ENCODE measurements at regions not wholly inside any gene's neighbourhood (a gene's known extent, or its start where the extent isn't known, plus 50 kb on each side); places are given as distances from the start of the nearest gene placed in this dataset.

GRCh38 chr3:4099607-4100006 is 203.6 kb upstream of the SETMAR start:
- TF ChIP-seq CTCF (conservative IDR thresholded peaks at IDR 0.05; ENCODE audit: low read length): no peak
- H3K4me3 ChIP-seq (ENCODE audit: low read length): no peak overlapping the region
- no peak for DNase-seq (ENCODE audit: low read depth)

- no peak overlapping the region for H3K4me3 ChIP-seq (ENCODE audit: low read length)
- no peak for DNase-seq (ENCODE audit: low read depth)
- no peak for TF ChIP-seq CTCF (conservative IDR thresholded peaks at IDR 0.05; ENCODE audit: low read length)
Observed at GRCh38 chr3:4107430-4107829, 195.7 kb upstream of the SETMAR start.

- DNase-seq (ENCODE audit: low read depth): no peak
- H3K4me3 ChIP-seq (ENCODE audit: low read length): no peak overlapping the region
- TF ChIP-seq CTCF (conservative IDR thresholded peaks at IDR 0.05; ENCODE audit: low read length): no peak
Observed at GRCh38 chr3:4113811-4114522, 189.2 kb upstream of the SETMAR start.

- DNase-seq (ENCODE audit: low read depth): no peak
- TF ChIP-seq CTCF (conservative IDR thresholded peaks at IDR 0.05; ENCODE audit: low read length): no peak
- no peak overlapping the region for H3K4me3 ChIP-seq (ENCODE audit: low read length)
Observed at GRCh38 chr3:4119119-4119518, 184.1 kb upstream of the SETMAR start.

GRCh38 chr3:4125576-4125975 is 177.6 kb upstream of the SETMAR start:
- no peak overlapping the region for H3K4me3 ChIP-seq (ENCODE audit: low read length)
- DNase-seq (ENCODE audit: low read depth): no peak
- no peak for TF ChIP-seq CTCF (conservative IDR thresholded peaks at IDR 0.05; ENCODE audit: low read length)

- no peak for TF ChIP-seq CTCF (conservative IDR thresholded peaks at IDR 0.05; ENCODE audit: low read length)
- no peak for DNase-seq (ENCODE audit: low read depth)
- H3K4me3 ChIP-seq (ENCODE audit: low read length): no peak overlapping the region
Observed at GRCh38 chr3:4138150-4138785, 164.9 kb upstream of the SETMAR start.

- no peak overlapping the region for H3K4me3 ChIP-seq (ENCODE audit: low read length)
- no peak for TF ChIP-seq CTCF (conservative IDR thresholded peaks at IDR 0.05; ENCODE audit: low read length)
- no peak for DNase-seq (ENCODE audit: low read depth)
Observed at GRCh38 chr3:4138786-4139431, 164.3 kb upstream of the SETMAR start.

Data from AG10803 (cell line).